Lung (tissue), 11 donors: ENCODE measurements at regions not wholly inside any gene's neighbourhood (a gene's known extent, or its start where the extent isn't known, plus 50 kb on each side); places are given as distances from the start of the nearest gene placed in this dataset.

ENCODE experiments used
- ATAC-seq: fragments of 200-7000 bp; cut with Tn5 transposase; one replicate; pipeline ENCODE4 v1.9.1; 2020; ENCODE audit warnings: moderate number of reproducible peaks; ENCODE audit not compliant: insufficient read depth, low FRiP score
- DNase-seq, 3 donors: peaks; one replicate each; pipeline ENCODE4 v3.0.0-alpha.2; 2013 to 2017
- H3K27ac ChIP-seq, 2 donors: one replicate each; pipeline ENCODE4 v1.5.1; 2013; ENCODE audit warnings: mild to moderate bottlenecking in 2 of 2, moderate library complexity in 2 of 2, control low read depth in 1 of 2, inconsistent platforms in 1 of 2, low read depth in 1 of 2, low read length in 1 of 2
- H3K27me3 ChIP-seq, 3 donors: one replicate each; pipeline ENCODE4 v1.5.1; 2013; ENCODE audit warnings: low read length in 2 of 3; ENCODE audit not compliant: control insufficient read depth in 3 of 3, insufficient read depth in 3 of 3
- H3K36me3 ChIP-seq, 4 donors: one replicate each; pipeline ENCODE4 v1.5.1; 2013; ENCODE audit warnings: low read length in 4 of 4, mild to moderate bottlenecking in 1 of 4, moderate library complexity in 1 of 4; ENCODE audit not compliant: control insufficient read depth in 4 of 4, insufficient read depth in 4 of 4
- H3K4me1 ChIP-seq, 5 donors: one replicate each; pipeline ENCODE4 v1.5.1; 2013; ENCODE audit warnings: low read length in 5 of 5, mild to moderate bottlenecking in 2 of 5, moderate library complexity in 1 of 5; ENCODE audit not compliant: control insufficient read depth in 5 of 5, insufficient read depth in 5 of 5
- H3K4me3 ChIP-seq: one replicate; pipeline ENCODE4 v1.5.1; 2013; ENCODE audit warnings: mild to moderate bottlenecking, control low read depth, moderate library complexity
- H3K9ac ChIP-seq, 2 donors: one replicate each; pipeline ENCODE4 v1.5.1; 2013; ENCODE audit warnings: low read length in 2 of 2, control low read depth in 1 of 2; ENCODE audit not compliant: insufficient read depth in 1 of 2
- H3K9me3 ChIP-seq, 4 donors: one replicate each; pipeline ENCODE4 v1.5.1; 2013; ENCODE audit warnings: low read length in 3 of 4, mild to moderate bottlenecking in 1 of 4, moderate library complexity in 1 of 4; ENCODE audit not compliant: control insufficient read depth in 4 of 4, insufficient read depth in 3 of 4
- CTCF ChIP-seq: IDR thresholded peaks from 2 replicates; pipeline ENCODE4 v1.5.1; 2012; ENCODE audit warnings: mild to moderate bottlenecking; ENCODE audit errors: control extremely low read depth, extremely low read depth
- WGBS, 2 donors: extraction: QIAGEN DNeasy Blood & Tissue Kit; methylation state at CpG; one replicate each; pipeline ENCODE4 v1.1.7; 2013; 5-methylcytosine and 5-hydroxymethylcytosine counted together
- donor health status: control.
- donor health status: control.
- donor health status: Bipolar disorder and iron deficiency.
- donor health status: healthy.
- donor health status: DM: yes; HTN: yes; CAD: no.

GRCh38 chr5:85108471-85108870 lies 723.8 kb upstream of the EDIL3 start:
- H3K4me1 ChIP-seq = peaks cover 0 to 2% (median 0%) of the 10 kb centered on the region in 5 donors
- TF ChIP-seq CTCF = no peak
- no peak overlapping the region for H3K4me3 ChIP-seq
- no peak overlapping the region for H3K9ac ChIP-seq
- no peak overlapping the region for H3K27ac ChIP-seq
- ATAC-seq (no peak), DNase-seq (no peak)
- H3K27me3 ChIP-seq = no peaks in the 10 kb centered on the region
- peaks cover 0 to 6% (median 0%) of the 10 kb centered on the region in 4 donors for H3K9me3 ChIP-seq
- no peaks in the 10 kb centered on the region for H3K36me3 ChIP-seq
- WGBS, 2 donors = 52 to 66% methylated on average over 1 of the region's 1 CpG

GRCh38 chr5:85109616-85110015 lies 724.9 kb upstream of the EDIL3 start:
- Histone ChIP-seq H3K36me3 (no peaks in the 10 kb centered on the region), H3K4me3 (no peak overlapping the region), H3K9me3 (peaks cover 0 to 6% (median 0%) of the 10 kb centered on the region in 4 donors), H3K9ac (no peak overlapping the region), H3K27ac (no peak overlapping the region), H3K27me3 (no peaks in the 10 kb centered on the region), H3K4me1 (peaks cover 0 to 2% (median 0%) of the 10 kb centered on the region in 5 donors)
- TF ChIP-seq CTCF = no peak
- WGBS, 2 donors = 79 to 85% methylated on average over 1 of the region's 1 CpG
- peak in 2 of 3 donors; percentile 67 to 72 for DNase-seq
- ATAC-seq = no peak

GRCh38 chr5:85132269-85132668 lies 747.6 kb upstream of the EDIL3 start:
- ATAC-seq = no peak
- DNase-seq = no peak
- Histone ChIP-seq H3K27me3 (no peaks in the 10 kb centered on the region), H3K4me3 (no peak overlapping the region), H3K9me3 (peaks cover 0 to 3% (median 0%) of the 10 kb centered on the region in 4 donors), H3K27ac (no peak overlapping the region), H3K4me1 (no peaks in the 10 kb centered on the region), H3K36me3 (no peaks in the 10 kb centered on the region), H3K9ac (no peak overlapping the region)
- no peak for TF ChIP-seq CTCF
- 85 to 86% methylated on average over 1 of the region's 1 CpG for WGBS, 2 donors

- no peaks in the 10 kb centered on the region for H3K27me3 ChIP-seq
- no peaks in the 10 kb centered on the region for H3K4me1 ChIP-seq
- TF ChIP-seq CTCF = no peak
- no peak for DNase-seq
- H3K9ac ChIP-seq = no peak overlapping the region
- no peak overlapping the region for H3K4me3 ChIP-seq
- no peaks in the 10 kb centered on the region for H3K36me3 ChIP-seq
- no peak overlapping the region for H3K27ac ChIP-seq
- H3K9me3 ChIP-seq = peaks cover 0 to 6% (median 0%) of the 10 kb centered on the region in 4 donors
- no peak for ATAC-seq
Measured at GRCh38 chr5:85140471-85140870, 755.8 kb upstream of the EDIL3 start.
